NCI-H345 treated with DMSO at 0.1 percent for 48 hours (cell line): ENCODE measurements at regions not wholly inside any gene's neighbourhood (a gene's known extent, or its start where the extent isn't known, plus 50 kb on each side); places are given as distances from the start of the nearest gene placed in this dataset.

Experiments used
- DNase-seq: peaks from one replicate; lab custom pipeline; 2025; ENCODE audit not compliant: unreplicated experiment; lab: John Stamatoyannopoulos, UW

GRCh38 chr20:10861090-10861489 lies 187.3 kb upstream of the JAG1 start:
- no peak for DNase-seq

- no peak for DNase-seq
These were observed 187.8 kb upstream of the JAG1 start for GRCh38 chr20:10861619-10862018.

- no peak for DNase-seq
These were observed 189.7 kb upstream of the JAG1 start for GRCh38 chr20:10863337-10864060.

GRCh38 chr20:10864076-10864672 lies 190.4 kb upstream of the JAG1 start:
- DNase-seq = peak; percentile 59

GRCh38 chr20:10868299-10868698 lies 194.5 kb upstream of the JAG1 start:
- no peak for DNase-seq

GRCh38 chr20:10873026-10873425 lies 199.2 kb upstream of the JAG1 start:
- no peak for DNase-seq

- no peak for DNase-seq
These were observed 201.9 kb upstream of the JAG1 start for GRCh38 chr20:10875653-10876052.

- DNase-seq = no peak
These were observed 202.8 kb upstream of the JAG1 start for GRCh38 chr20:10876558-10876957.

- no peak for DNase-seq
These were observed 203.5 kb upstream of the JAG1 start for GRCh38 chr20:10877342-10877741.

GRCh38 chr20:10883166-10883565 lies 209.4 kb upstream of the JAG1 start:
- DNase-seq = no peak

- DNase-seq = no peak
These were observed 219.5 kb upstream of the JAG1 start for GRCh38 chr20:10893321-10893720.

GRCh38 chr20:10897336-10897735 lies 223.5 kb upstream of the JAG1 start:
- DNase-seq = no peak

GRCh38 chr20:10898552-10898951 lies 224.8 kb upstream of the JAG1 start:
- no peak for DNase-seq

GRCh38 chr20:10902174-10902573 lies 228.4 kb upstream of the JAG1 start:
- DNase-seq = no peak

GRCh38 chr20:10902576-10903282 lies 228.9 kb upstream of the JAG1 start:
- no peak for DNase-seq

- no peak for DNase-seq
These were observed 233.0 kb upstream of the JAG1 start for GRCh38 chr20:10906834-10907233.

GRCh38 chr20:10909803-10910202 lies 236.0 kb upstream of the JAG1 start:
- DNase-seq = no peak

GRCh38 chr20:10910535-10911178 lies 236.9 kb upstream of the JAG1 start:
- DNase-seq = no peak

GRCh38 chr20:10911298-10911697 lies 237.5 kb upstream of the JAG1 start:
- DNase-seq = no peak

GRCh38 chr20:10915815-10916214 lies 242.0 kb upstream of the JAG1 start:
- no peak for DNase-seq

- DNase-seq = no peak
These were observed 242.5 kb upstream of the JAG1 start for GRCh38 chr20:10916312-10916711.

- DNase-seq = no peak
These were observed 244.0 kb upstream of the JAG1 start for GRCh38 chr20:10917826-10918225.
